NK-92 treated with Interleukin-12 subunit alpha and Interleukin-12 subunit beta, amount 100 ng/mL, for 24 hours (cell line): ENCODE measurements at regions not wholly inside any gene's neighbourhood (a gene's known extent, or its start where the extent isn't known, plus 50 kb on each side); places are given as distances from the start of the nearest gene placed in this dataset.
"Not testable (repeated sequence)": the region's sequence is repeated elsewhere in the genome, so short reads cannot be mapped to it uniquely, and the experiment has no call there.

Experiments
- DNase-seq: peaks from one replicate; lab custom pipeline; 2025; lab: John Stamatoyannopoulos, UW

- DNase-seq = no peak
These were observed 85.9 kb downstream of the ASMT start for GRCh38 chrX:1700757-1701156.

- not testable (repeated sequence) for DNase-seq
These were observed 86.6 kb downstream of the ASMT start for GRCh38 chrX:1701396-1701901.

- not testable (repeated sequence) for DNase-seq
These were observed 87.3 kb downstream of the ASMT start for GRCh38 chrX:1702142-1702541.

GRCh38 chrX:1702557-1702956 is 87.7 kb downstream of the ASMT start:
- DNase-seq = not testable (repeated sequence)

GRCh38 chrX:1709277-1709676 is 94.4 kb downstream of the ASMT start:
- DNase-seq = not testable (repeated sequence)

GRCh38 chrX:1713296-1713695 is 98.4 kb downstream of the ASMT start:
- no peak for DNase-seq

GRCh38 chrX:1717373-1717772 is 102.5 kb downstream of the ASMT start:
- no peak for DNase-seq

- no peak for DNase-seq
These were observed 104.4 kb downstream of the ASMT start for GRCh38 chrX:1719270-1719669.

- no peak for DNase-seq
These were observed 106.0 kb downstream of the ASMT start for GRCh38 chrX:1720836-1721235.

GRCh38 chrX:1725472-1725871 is 110.6 kb downstream of the ASMT start:
- no peak for DNase-seq

GRCh38 chrX:1727531-1728027 is 112.7 kb downstream of the ASMT start:
- no peak for DNase-seq

- no peak for DNase-seq
These were observed 119.9 kb downstream of the ASMT start for GRCh38 chrX:1734806-1735205.

GRCh38 chrX:1741816-1742394 is 127.0 kb downstream of the ASMT start:
- no peak for DNase-seq

GRCh38 chrX:1743105-1743504 is 128.2 kb downstream of the ASMT start:
- no peak for DNase-seq

- no peak for DNase-seq
These were observed 128.8 kb downstream of the ASMT start for GRCh38 chrX:1743663-1744062.

- no peak for DNase-seq
These were observed 133.5 kb downstream of the ASMT start for GRCh38 chrX:1748408-1748807.

- DNase-seq = no peak
These were observed 134.6 kb downstream of the ASMT start for GRCh38 chrX:1749499-1749898.

GRCh38 chrX:1750267-1750666 is 135.4 kb downstream of the ASMT start:
- no peak for DNase-seq

- no peak for DNase-seq
These were observed 136.9 kb downstream of the ASMT start for GRCh38 chrX:1751781-1752180.

GRCh38 chrX:1752799-1753198 is 137.9 kb downstream of the ASMT start:
- not testable (repeated sequence) for DNase-seq

GRCh38 chrX:1754077-1754476 is 139.2 kb downstream of the ASMT start:
- no peak for DNase-seq

- DNase-seq = no peak
These were observed 148.4 kb downstream of the ASMT start for GRCh38 chrX:1763294-1763693.

GRCh38 chrX:1764883-1765364 is 150.1 kb downstream of the ASMT start:
- not testable (repeated sequence) for DNase-seq

GRCh38 chrX:1767026-1767425 is 152.2 kb downstream of the ASMT start:
- DNase-seq = no peak
